Suprapubic skin (tissue), 4 donors: ENCODE measurements at regions not wholly inside any gene's neighbourhood (a gene's known extent, or its start where the extent isn't known, plus 50 kb on each side); places are given as distances from the start of the nearest gene placed in this dataset.
"Not testable (repeated sequence)": the region's sequence is repeated elsewhere in the genome, so short reads cannot be mapped to it uniquely, and the experiment has no call there.

Source experiments
- DNase-seq, 2 donors: peaks; one replicate each; pipeline ENCODE4 v3.0.0-alpha.2; 2019; ENCODE audit warnings: low spot score in 2 of 2
- H3K27ac ChIP-seq: fragments of 200-600 bp; sonication (generic); one replicate; pipeline ENCODE4 v1.5.1; 2019
- H3K27me3 ChIP-seq: fragments of 200-600 bp; sonication (generic); one replicate; pipeline ENCODE4 v1.5.1; 2019
- H3K36me3 ChIP-seq: fragments of 200-600 bp; sonication (generic); one replicate; pipeline ENCODE4 v1.5.1; 2019
- H3K4me1 ChIP-seq: fragments of 200-600 bp; sonication (generic); one replicate; pipeline ENCODE4 v1.5.1; 2019
- H3K4me3 ChIP-seq: fragments of 200-600 bp; sonication (generic); one replicate; pipeline ENCODE4 v1.5.1; 2019; ENCODE audit warnings: mild to moderate bottlenecking
- H3K9me3 ChIP-seq: fragments of 200-600 bp; sonication (generic); one replicate; pipeline ENCODE4 v1.5.1; 2019
- EP300 ChIP-seq: sonication (generic); formaldehyde crosslinking; IDR thresholded peaks from one replicate; pipeline ENCODE4 v1.6.1; 2017; ENCODE audit warnings: antibody characterized with exemption
- POLR2A ChIP-seq, 2 donors: fragments of 450-650 bp; IDR thresholded peaks; one replicate each; pipeline ENCODE4 v1.6.1; 2017; ENCODE audit warnings: antibody characterized with exemption in 2 of 2, mild to moderate bottlenecking in 2 of 2, moderate library complexity in 2 of 2
- POLR2AphosphoS5 ChIP-seq, 3 donors: sonication (generic); formaldehyde crosslinking; IDR thresholded peaks; one replicate each; pipeline ENCODE4 v1.6.1; 2017; ENCODE audit warnings: antibody characterized with exemption in 3 of 3
- WGBS: methylation state at CpG from one replicate; pipeline ENCODE4 v1.1.5; 2018; 5-methylcytosine and 5-hydroxymethylcytosine counted together
- TF ChIP-seq, protein P1 (sequence below), 2 donors: fragments of 200-600 bp in 1 of 2; fragments of 450-650 bp in 1 of 2; sonication (generic) in 1 of 2; IDR thresholded peaks; one replicate each; pipeline ENCODE4 v1.5.1; 2016 to 2019; ENCODE audit warnings: antibody characterized with exemption in 2 of 2, mild to moderate bottlenecking in 1 of 2, moderate library complexity in 1 of 2

DNA sequence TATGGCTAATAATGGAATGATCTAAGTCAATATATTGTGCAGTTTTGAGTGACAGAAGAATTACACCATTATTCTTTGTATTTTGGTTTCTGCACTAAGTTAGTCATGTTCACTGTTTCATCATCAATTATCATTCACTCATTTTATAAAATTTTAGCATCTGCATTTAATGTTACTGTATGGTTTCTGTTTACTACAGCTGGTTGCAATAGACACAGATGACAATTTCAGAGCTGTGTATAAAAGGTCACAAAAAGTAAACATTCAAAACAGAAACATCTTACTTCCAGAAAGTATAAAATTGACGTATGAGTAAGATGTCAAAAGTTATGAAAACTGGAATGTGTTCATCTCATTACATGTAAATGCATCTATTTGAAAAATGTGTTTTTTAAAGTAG lies 111.1 kb upstream of the GBE1 start:
- Histone ChIP-seq H3K4me3 (no peak overlapping the region), H3K4me1 (no peaks in the 10 kb centered on the region), H3K27ac (no peak overlapping the region), H3K27me3 (no peaks in the 10 kb centered on the region), H3K9me3 (no peaks in the 10 kb centered on the region), H3K36me3 (no peaks in the 10 kb centered on the region)
- WGBS, result 66% methylated on average over 1 of the region's 1 CpG
- TF ChIP-seq EP300, result no peak
- TF ChIP-seq POLR2AphosphoS5 (IDR thresholded peaks at IDR 0.05), result no peak
- TF ChIP-seq, protein P1, sequence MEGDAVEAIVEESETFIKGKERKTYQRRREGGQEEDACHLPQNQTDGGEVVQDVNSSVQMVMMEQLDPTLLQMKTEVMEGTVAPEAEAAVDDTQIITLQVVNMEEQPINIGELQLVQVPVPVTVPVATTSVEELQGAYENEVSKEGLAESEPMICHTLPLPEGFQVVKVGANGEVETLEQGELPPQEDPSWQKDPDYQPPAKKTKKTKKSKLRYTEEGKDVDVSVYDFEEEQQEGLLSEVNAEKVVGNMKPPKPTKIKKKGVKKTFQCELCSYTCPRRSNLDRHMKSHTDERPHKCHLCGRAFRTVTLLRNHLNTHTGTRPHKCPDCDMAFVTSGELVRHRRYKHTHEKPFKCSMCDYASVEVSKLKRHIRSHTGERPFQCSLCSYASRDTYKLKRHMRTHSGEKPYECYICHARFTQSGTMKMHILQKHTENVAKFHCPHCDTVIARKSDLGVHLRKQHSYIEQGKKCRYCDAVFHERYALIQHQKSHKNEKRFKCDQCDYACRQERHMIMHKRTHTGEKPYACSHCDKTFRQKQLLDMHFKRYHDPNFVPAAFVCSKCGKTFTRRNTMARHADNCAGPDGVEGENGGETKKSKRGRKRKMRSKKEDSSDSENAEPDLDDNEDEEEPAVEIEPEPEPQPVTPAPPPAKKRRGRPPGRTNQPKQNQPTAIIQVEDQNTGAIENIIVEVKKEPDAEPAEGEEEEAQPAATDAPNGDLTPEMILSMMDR (IDR thresholded peaks at IDR 0.05), result no peak
- TF ChIP-seq POLR2A (IDR thresholded peaks at IDR 0.05), result no peak
- no peak for DNase-seq

- WGBS, result 30% methylated on average over 3 of the region's 3 CpGs
- TF ChIP-seq EP300, result no peak
- H3K4me3 ChIP-seq, result no peak overlapping the region
- no peaks in the 10 kb centered on the region for H3K27me3 ChIP-seq
- H3K36me3 ChIP-seq, result no peaks in the 10 kb centered on the region
- no peak overlapping the region for H3K27ac ChIP-seq
- no peaks in the 10 kb centered on the region for H3K4me1 ChIP-seq
- DNase-seq, result no peak
- no peaks in the 10 kb centered on the region for H3K9me3 ChIP-seq
These were observed 110.1 kb upstream of the GBE1 start for GRCh38 chr3:81871358-81872155.

- Histone ChIP-seq H3K4me3 (no peak overlapping the region), H3K4me1 (no peaks in the 10 kb centered on the region), H3K27me3 (no peaks in the 10 kb centered on the region), H3K36me3 (no peaks in the 10 kb centered on the region), H3K27ac (no peak overlapping the region), H3K9me3 (no peaks in the 10 kb centered on the region)
- TF ChIP-seq POLR2AphosphoS5 (IDR thresholded peaks at IDR 0.05) (no peak), EP300 (no peak), POLR2A (IDR thresholded peaks at IDR 0.05) (no peak)
- TF ChIP-seq, protein P1 (IDR thresholded peaks at IDR 0.05), result no peak
- no peak for DNase-seq
- 45% methylated on average over 1 of the region's 1 CpG for WGBS
These were observed 107.9 kb upstream of the GBE1 start for GRCh38 chr3:81869382-81869781.

GRCh38 chr3:81868597-81868996 lies 107.2 kb upstream of the GBE1 start:
- H3K27ac ChIP-seq, result no peak overlapping the region

GRCh38 chr3:81867875-81868274 lies 106.4 kb upstream of the GBE1 start:
- no peaks in the 10 kb centered on the region for H3K4me1 ChIP-seq
- no peaks in the 10 kb centered on the region for H3K9me3 ChIP-seq
- no peak overlapping the region for H3K4me3 ChIP-seq
- H3K36me3 ChIP-seq, result no peaks in the 10 kb centered on the region
- WGBS, result 87% methylated on average over 2 of the region's 2 CpGs
- DNase-seq, result no peak
- TF ChIP-seq, protein P1 (IDR thresholded peaks at IDR 0.05), result no peak
- no peak for TF ChIP-seq EP300
- TF ChIP-seq POLR2AphosphoS5 (IDR thresholded peaks at IDR 0.05), result no peak
- no peak for TF ChIP-seq POLR2A (IDR thresholded peaks at IDR 0.05)
- H3K27me3 ChIP-seq, result no peaks in the 10 kb centered on the region
- H3K27ac ChIP-seq, result no peak overlapping the region

More at GRCh38 chr3:81868597-81868996, 107.2 kb upstream of the GBE1 start:
- H3K4me3 ChIP-seq, result no peak overlapping the region
- no peaks in the 10 kb centered on the region for H3K9me3 ChIP-seq
- no peaks in the 10 kb centered on the region for H3K36me3 ChIP-seq
- 80% methylated on average over 1 of the region's 1 CpG for whole genome bisulfite sequencing
- TF ChIP-seq, protein P1 (IDR thresholded peaks at IDR 0.05), result no peak
- TF ChIP-seq EP300 (no peak), POLR2A (IDR thresholded peaks at IDR 0.05) (no peak), POLR2AphosphoS5 (IDR thresholded peaks at IDR 0.05) (no peak)
- no peaks in the 10 kb centered on the region for H3K27me3 ChIP-seq
- DNase-seq, result no peak
- no peaks in the 10 kb centered on the region for H3K4me1 ChIP-seq

GRCh38 chr3:81865164-81865563 lies 103.7 kb upstream of the GBE1 start:
- not testable (repeated sequence) for H3K9me3 ChIP-seq, H3K4me3 ChIP-seq, H3K4me1 ChIP-seq, DNase-seq, H3K36me3 ChIP-seq, H3K27me3 ChIP-seq, H3K27ac ChIP-seq
- WGBS, result 88% methylated on average over 5 of the region's 5 CpGs
